ENCODE measurements at regions not wholly inside any gene's neighbourhood (a gene's known extent, or its start where the extent isn't known, plus 50 kb on each side); places are given as distances from the start of the nearest gene placed in this dataset.

DNA sequence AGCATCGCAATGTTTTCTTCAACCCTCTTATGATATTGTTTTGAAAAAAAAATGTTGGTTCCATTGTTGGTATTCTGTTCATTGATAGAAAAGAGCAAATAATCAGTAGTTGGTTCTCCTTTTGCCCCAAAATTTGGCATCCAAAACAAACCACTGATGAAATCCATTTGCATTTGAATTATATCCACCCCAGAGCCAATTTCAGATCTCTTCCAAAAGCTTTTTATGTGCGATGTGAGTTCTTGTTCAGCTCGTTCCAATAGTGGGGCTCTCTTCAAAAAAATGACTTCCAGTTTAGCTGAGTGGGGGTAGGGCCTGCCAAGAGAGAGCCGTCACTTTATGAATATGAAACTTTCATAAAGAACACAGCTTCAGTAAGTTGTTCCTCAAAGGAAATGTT lies 130.7 kb downstream of the DIO2 start:
- Histone ChIP-seq H3K4me3 (ENCODE audit: low read depth, low read length) (no peak overlapping the region), H3K9me3 (no peaks in the 10 kb centered on the region), H3K36me3 (no peaks in the 10 kb centered on the region), H3K27me3 (no peaks in the 10 kb centered on the region), H3K4me1 (no peaks in the 10 kb centered on the region)
- no peak for DNase-seq
- TF ChIP-seq CTCF (IDR thresholded peaks at IDR 0.05; ENCODE audit: low read depth, low read length): no peak

- no peak overlapping the region for H3K4me3 ChIP-seq (ENCODE audit: low read depth, low read length)
- no peaks in the 10 kb centered on the region for H3K9me3 ChIP-seq
- DNase-seq: no peak
- no peaks in the 10 kb centered on the region for H3K4me1 ChIP-seq
- H3K27me3 ChIP-seq: no peaks in the 10 kb centered on the region
- H3K36me3 ChIP-seq: no peaks in the 10 kb centered on the region
- no peak for TF ChIP-seq CTCF (IDR thresholded peaks at IDR 0.05; ENCODE audit: low read depth, low read length)
Observed at GRCh38 chr14:80078501-80078900, 132.8 kb downstream of the DIO2 start.

GRCh38 chr14:80077262-80077661 lies 134.0 kb downstream of the DIO2 start:
- DNase-seq: no peak
- H3K4me1 ChIP-seq: no peaks in the 10 kb centered on the region
- no peak overlapping the region for H3K4me3 ChIP-seq (ENCODE audit: low read depth, low read length)
- TF ChIP-seq CTCF (IDR thresholded peaks at IDR 0.05; ENCODE audit: low read depth, low read length): no peak
- no peaks in the 10 kb centered on the region for H3K36me3 ChIP-seq
- no peaks in the 10 kb centered on the region for H3K9me3 ChIP-seq
- H3K27me3 ChIP-seq: no peaks in the 10 kb centered on the region

GRCh38 chr14:80074900-80075574 lies 136.3 kb downstream of the DIO2 start:
- Histone ChIP-seq H3K36me3 (no peaks in the 10 kb centered on the region), H3K9me3 (no peaks in the 10 kb centered on the region), H3K4me3 (ENCODE audit: low read depth, low read length) (no peak overlapping the region), H3K4me1 (no peaks in the 10 kb centered on the region), H3K27me3 (no peaks in the 10 kb centered on the region)
- no peak for DNase-seq
- no peak for TF ChIP-seq CTCF (IDR thresholded peaks at IDR 0.05; ENCODE audit: low read depth, low read length)

DNA sequence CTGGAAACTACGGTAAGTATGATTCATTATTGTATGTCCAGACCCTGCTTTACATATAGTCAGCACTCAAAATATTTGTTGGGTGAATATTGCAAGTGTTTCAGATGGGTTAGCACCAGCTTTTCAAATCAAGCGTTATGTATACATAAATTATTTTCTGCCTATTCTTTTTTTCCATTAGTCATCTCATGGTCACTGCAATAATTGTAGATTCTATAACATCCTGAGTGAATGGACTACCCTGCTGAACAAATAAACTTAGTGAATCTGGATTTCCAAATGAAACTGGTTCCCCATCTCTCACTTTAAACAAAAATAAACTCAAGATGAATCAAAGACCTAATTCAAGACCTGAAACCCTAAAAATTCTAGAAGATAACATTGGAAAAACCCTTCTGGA lies 152.3 kb downstream of the DIO2 start:
- no peaks in the 10 kb centered on the region for H3K36me3 ChIP-seq
- no peak for TF ChIP-seq CTCF (IDR thresholded peaks at IDR 0.05; ENCODE audit: low read depth, low read length)
- H3K9me3 ChIP-seq: no peaks in the 10 kb centered on the region
- no peaks in the 10 kb centered on the region for H3K4me1 ChIP-seq
- H3K27me3 ChIP-seq: no peaks in the 10 kb centered on the region
- no peak for DNase-seq
- H3K4me3 ChIP-seq (ENCODE audit: low read depth, low read length): no peak overlapping the region

GRCh38 chr14:80056497-80056801 lies 154.9 kb downstream of the DIO2 start:
- no peaks in the 10 kb centered on the region for H3K36me3 ChIP-seq
- DNase-seq: no peak
- TF ChIP-seq CTCF (IDR thresholded peaks at IDR 0.05; ENCODE audit: low read depth, low read length): no peak
- no peaks in the 10 kb centered on the region for H3K27me3 ChIP-seq
- no peak overlapping the region for H3K4me3 ChIP-seq (ENCODE audit: low read depth, low read length)
- no peaks in the 10 kb centered on the region for H3K9me3 ChIP-seq
- no peaks in the 10 kb centered on the region for H3K4me1 ChIP-seq
